HUES48 (cell line): ENCODE measurements at regions not wholly inside any gene's neighbourhood (a gene's known extent, or its start where the extent isn't known, plus 50 kb on each side); places are given as distances from the start of the nearest gene placed in this dataset.

Experiments
- H3K27ac ChIP-seq: one replicate; pipeline ENCODE4 v1.7.0; 2013; ENCODE audit warnings: low read depth, low read length, inconsistent platforms
- H3K27me3 ChIP-seq: 2 replicates; pipeline ENCODE4 v1.6.1; 2013; ENCODE audit warnings: mild to moderate bottlenecking, low read length; ENCODE audit not compliant: control insufficient read depth, insufficient read depth
- H3K36me3 ChIP-seq: 2 replicates; pipeline ENCODE4 v1.6.1; 2013; ENCODE audit warnings: low read length; ENCODE audit not compliant: control insufficient read depth, insufficient read depth
- H3K4me1 ChIP-seq: 2 replicates; pipeline ENCODE4 v1.6.1; 2013; ENCODE audit warnings: mild to moderate bottlenecking, low read length; ENCODE audit not compliant: control insufficient read depth, insufficient read depth
- H3K4me3 ChIP-seq: 2 replicates; pipeline ENCODE4 v1.5.1; 2013; ENCODE audit warnings: mild to moderate bottlenecking, low read depth, low read length
- H3K9ac ChIP-seq: 2 replicates; pipeline ENCODE4 v1.6.1; 2013; ENCODE audit warnings: mild to moderate bottlenecking, low read depth, low read length, moderate library complexity
- H3K9me3 ChIP-seq: 2 replicates; pipeline ENCODE4 v1.6.1; 2013; ENCODE audit warnings: low read length; ENCODE audit not compliant: control insufficient read depth, insufficient read depth

- H3K27me3 ChIP-seq, result no peaks in the 10 kb centered on the region
- no peak overlapping the region for H3K9ac ChIP-seq
- no peaks in the 10 kb centered on the region for H3K36me3 ChIP-seq
- no peak overlapping the region for H3K4me3 ChIP-seq
- H3K4me1 ChIP-seq, result no peaks in the 10 kb centered on the region
- H3K27ac ChIP-seq, result no peak overlapping the region
- no peaks in the 10 kb centered on the region for H3K9me3 ChIP-seq
Observed at GRCh38 chr13:90806892-90807291, 540.6 kb upstream of the MIR17HG start.

- no peak overlapping the region for H3K4me3 ChIP-seq
- no peak overlapping the region for H3K9ac ChIP-seq
- no peaks in the 10 kb centered on the region for H3K4me1 ChIP-seq
- no peaks in the 10 kb centered on the region for H3K27me3 ChIP-seq
- H3K9me3 ChIP-seq, result no peaks in the 10 kb centered on the region
- no peaks in the 10 kb centered on the region for H3K36me3 ChIP-seq
- no peak overlapping the region for H3K27ac ChIP-seq
Observed at GRCh38 chr13:90808838-90809237, 538.6 kb upstream of the MIR17HG start.

GRCh38 chr13:90824032-90824431 is 523.5 kb upstream of the MIR17HG start:
- Histone ChIP-seq H3K4me3 (no peak overlapping the region), H3K27me3 (no peaks in the 10 kb centered on the region)

GRCh38 chr13:90826688-90827087 is 520.8 kb upstream of the MIR17HG start:
- H3K36me3 ChIP-seq, result no peaks in the 10 kb centered on the region
- H3K27ac ChIP-seq, result no peak overlapping the region
- no peak overlapping the region for H3K4me3 ChIP-seq
- H3K27me3 ChIP-seq, result no peaks in the 10 kb centered on the region
- H3K4me1 ChIP-seq, result peaks cover 7% of the 10 kb centered on the region; the same call in 1 of the 2 replicates
- H3K9ac ChIP-seq, result no peak overlapping the region
- no peaks in the 10 kb centered on the region for H3K9me3 ChIP-seq

More at GRCh38 chr13:90824032-90824431, 523.5 kb upstream of the MIR17HG start:
- no peak overlapping the region for H3K27ac ChIP-seq
- no peaks in the 10 kb centered on the region for H3K36me3 ChIP-seq
- H3K9ac ChIP-seq, result no peak overlapping the region
- H3K9me3 ChIP-seq, result no peaks in the 10 kb centered on the region
- H3K4me1 ChIP-seq, result no peaks in the 10 kb centered on the region

GRCh38 chr13:90830782-90831181 is 516.7 kb upstream of the MIR17HG start:
- Histone ChIP-seq H3K9ac (no peak overlapping the region), H3K4me1 (peaks cover 7% of the 10 kb centered on the region; the same call in 1 of the 2 replicates), H3K27ac (no peak overlapping the region), H3K27me3 (no peaks in the 10 kb centered on the region), H3K36me3 (no peaks in the 10 kb centered on the region), H3K4me3 (no peak overlapping the region), H3K9me3 (no peaks in the 10 kb centered on the region)

- no peak overlapping the region for H3K4me3 ChIP-seq
- no peaks in the 10 kb centered on the region for H3K27me3 ChIP-seq
- H3K36me3 ChIP-seq, result peaks cover 6% of the 10 kb centered on the region; the same call in 1 of the 2 replicates
- no peak overlapping the region for H3K9ac ChIP-seq
- no peak overlapping the region for H3K27ac ChIP-seq
- H3K9me3 ChIP-seq, result no peaks in the 10 kb centered on the region
- H3K4me1 ChIP-seq, result peaks cover 7% of the 10 kb centered on the region; the same call in 1 of the 2 replicates
Observed at GRCh38 chr13:90833951-90834350, 513.5 kb upstream of the MIR17HG start.

- Histone ChIP-seq H3K4me1 (peaks cover 7% of the 10 kb centered on the region; the same call in 1 of the 2 replicates), H3K9ac (no peak overlapping the region), H3K4me3 (no peak overlapping the region), H3K27ac (no peak overlapping the region), H3K36me3 (peaks cover 9% of the 10 kb centered on the region; the same call in 1 of the 2 replicates), H3K27me3 (no peaks in the 10 kb centered on the region), H3K9me3 (no peaks in the 10 kb centered on the region)
Observed at GRCh38 chr13:90834700-90835099, 512.8 kb upstream of the MIR17HG start.

GRCh38 chr13:90835826-90836225 is 511.7 kb upstream of the MIR17HG start:
- Histone ChIP-seq H3K4me3 (no peak overlapping the region), H3K9ac (no peak overlapping the region), H3K36me3 (peaks cover 9% of the 10 kb centered on the region; the same call in 1 of the 2 replicates), H3K4me1 (no peaks in the 10 kb centered on the region), H3K27ac (no peak overlapping the region), H3K27me3 (no peaks in the 10 kb centered on the region), H3K9me3 (no peaks in the 10 kb centered on the region)

GRCh38 chr13:90838317-90838960 is 509.0 kb upstream of the MIR17HG start:
- no peak overlapping the region for H3K9ac ChIP-seq
- no peaks in the 10 kb centered on the region for H3K4me1 ChIP-seq
- no peak overlapping the region for H3K27ac ChIP-seq

GRCh38 chr13:90839061-90839460 is 508.4 kb upstream of the MIR17HG start:
- Histone ChIP-seq H3K4me1 (no peaks in the 10 kb centered on the region), H3K9me3 (no peaks in the 10 kb centered on the region), H3K36me3 (peaks cover 9% of the 10 kb centered on the region; the same call in 1 of the 2 replicates), H3K4me3 (no peak overlapping the region), H3K9ac (no peak overlapping the region), H3K27me3 (no peaks in the 10 kb centered on the region), H3K27ac (no peak overlapping the region)

More at GRCh38 chr13:90838317-90838960, 509.0 kb upstream of the MIR17HG start:
- H3K36me3 ChIP-seq, result peaks cover 9% of the 10 kb centered on the region; the same call in 1 of the 2 replicates
- H3K4me3 ChIP-seq, result no peak overlapping the region
- H3K9me3 ChIP-seq, result no peaks in the 10 kb centered on the region
- no peaks in the 10 kb centered on the region for H3K27me3 ChIP-seq

- Histone ChIP-seq H3K4me1 (peaks cover 25% of the 10 kb centered on the region), H3K4me3 (no peak overlapping the region), H3K9ac (no peak overlapping the region), H3K27ac (no peak overlapping the region), H3K36me3 (peaks cover 19% of the 10 kb centered on the region), H3K9me3 (no peaks in the 10 kb centered on the region), H3K27me3 (no peaks in the 10 kb centered on the region)
Observed at GRCh38 chr13:90846936-90847335, 500.6 kb upstream of the MIR17HG start.
